AG04449 (cell line): ENCODE measurements at regions not wholly inside any gene's neighbourhood (a gene's known extent, or its start where the extent isn't known, plus 50 kb on each side); places are given as distances from the start of the nearest gene placed in this dataset.

Experiments used
- CTCF ChIA-PET: fragments of 350-600 bp; formaldehyde crosslinking; extraction: SDS; loops from one replicate; lab custom pipeline; 2021; ENCODE audit warnings: antibody characterized with exemption; lab: Yijun Ruan, JAX
- POLR2A ChIA-PET: fragments of 400-600, 350-600 bp; formaldehyde crosslinking; extraction: SDS; loops from one replicate; lab custom pipeline; 2020; ENCODE audit warnings: antibody characterized with exemption, inconsistent platforms; lab: Yijun Ruan, JAX
- DNase-seq: peaks from one replicate; pipeline ENCODE4 v3.0.0-alpha.2; 2010; ENCODE audit warnings: low read depth, low spot score
- H3K4me3 ChIP-seq: 2 replicates; pipeline ENCODE4 v1.5.1; 2011; ENCODE audit warnings: low read depth, mild to moderate bottlenecking, control low read depth, low read length
- TF ChIP-seq, protein P1 (sequence below): IDR thresholded peaks from one replicate; pipeline ENCODE4 v1.5.1; 2011; ENCODE audit warnings: mild to moderate bottlenecking, moderate library complexity, low read length, control low read depth, inconsistent platforms; ENCODE audit not compliant: insufficient read depth; ENCODE audit errors: missing control alignments

DNA sequence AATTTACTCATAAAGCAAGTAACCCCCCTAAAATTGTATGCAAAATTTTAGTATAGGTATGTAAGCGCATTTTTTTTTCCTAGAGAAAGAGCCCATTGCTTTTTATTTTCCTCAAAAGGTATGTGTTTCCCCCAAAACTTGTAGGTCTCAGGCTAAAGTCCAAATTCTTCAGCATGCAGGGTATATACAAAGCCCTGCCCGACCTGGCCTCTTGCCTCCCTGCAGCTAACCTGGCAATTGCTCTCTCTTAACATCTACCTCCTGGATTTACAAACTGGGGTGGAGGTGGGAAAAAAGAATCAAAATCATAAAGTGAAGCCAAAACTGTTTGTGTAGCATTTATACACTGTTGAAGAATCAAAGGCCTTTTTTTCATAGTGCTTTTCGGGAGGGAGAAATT, 107.8 kb downstream of the KCNRG start:
- TF ChIP-seq, protein P1, sequence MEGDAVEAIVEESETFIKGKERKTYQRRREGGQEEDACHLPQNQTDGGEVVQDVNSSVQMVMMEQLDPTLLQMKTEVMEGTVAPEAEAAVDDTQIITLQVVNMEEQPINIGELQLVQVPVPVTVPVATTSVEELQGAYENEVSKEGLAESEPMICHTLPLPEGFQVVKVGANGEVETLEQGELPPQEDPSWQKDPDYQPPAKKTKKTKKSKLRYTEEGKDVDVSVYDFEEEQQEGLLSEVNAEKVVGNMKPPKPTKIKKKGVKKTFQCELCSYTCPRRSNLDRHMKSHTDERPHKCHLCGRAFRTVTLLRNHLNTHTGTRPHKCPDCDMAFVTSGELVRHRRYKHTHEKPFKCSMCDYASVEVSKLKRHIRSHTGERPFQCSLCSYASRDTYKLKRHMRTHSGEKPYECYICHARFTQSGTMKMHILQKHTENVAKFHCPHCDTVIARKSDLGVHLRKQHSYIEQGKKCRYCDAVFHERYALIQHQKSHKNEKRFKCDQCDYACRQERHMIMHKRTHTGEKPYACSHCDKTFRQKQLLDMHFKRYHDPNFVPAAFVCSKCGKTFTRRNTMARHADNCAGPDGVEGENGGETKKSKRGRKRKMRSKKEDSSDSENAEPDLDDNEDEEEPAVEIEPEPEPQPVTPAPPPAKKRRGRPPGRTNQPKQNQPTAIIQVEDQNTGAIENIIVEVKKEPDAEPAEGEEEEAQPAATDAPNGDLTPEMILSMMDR: no peak
- DNase-seq: no peak
- ChIA-PET CTCF (interaction anchor here (0.8 to 1.1 kb wide), 3 partner anchors 10 to 408 kb away, joined by 3 read pairs; no protein-coding TSS in a partner anchor), POLR2A (interaction anchor here (0.6 to 1.7 kb wide), 4 partner anchors 14 to 794 kb away, joined by 3 to 4 read pairs (median 3); no protein-coding TSS in a partner anchor)
- peak overlapping the region; percentile 96 for H3K4me3 ChIP-seq

GRCh38 chr13:50123515-50123861, 108.2 kb downstream of the KCNRG start:
- H3K4me3 ChIP-seq: peak overlapping the region; percentile 96
- CTCF ChIA-PET: interaction anchor here (0.8 to 2.1 kb wide), 4 partner anchors 11 to 408 kb away, joined by 3 to 7 read pairs (median 3); no protein-coding TSS in a partner anchor
- no peak for DNase-seq
- POLR2A ChIA-PET: interaction anchor here (0.6 to 2.1 kb wide), 6 partner anchors 14 to 794 kb away, joined by 3 to 15 read pairs (median 4); no protein-coding TSS in a partner anchor
- TF ChIP-seq, protein P1: no peak

GRCh38 chr13:50123862-50124535, 108.8 kb downstream of the KCNRG start:
- DNase-seq: peak; percentile 87
- TF ChIP-seq, protein P1: peak; percentile 25
- CTCF ChIA-PET: interaction anchor here (0.8 to 2.1 kb wide), 7 partner anchors 10 to 407 kb away, joined by 3 to 7 read pairs (median 3); partner anchors contain the start of gene SPRYD7
- H3K4me3 ChIP-seq: peak overlapping the region; percentile 96
- POLR2A ChIA-PET: interaction anchor here (0.6 to 2.1 kb wide), 10 partner anchors 15 to 793 kb away, joined by 3 to 15 read pairs (median 4); partner anchors contain the start of gene TRIM13

- POLR2A ChIA-PET: interaction anchor here (0.6 to 2.1 kb wide), 12 partner anchors 15 to 787 kb away, joined by 3 to 15 read pairs (median 3); partner anchors contain the start of genes SPRYD7 and TRIM13
Measured at GRCh38 chr13:50124536-50125303, 109.5 kb downstream of the KCNRG start.

DNA sequence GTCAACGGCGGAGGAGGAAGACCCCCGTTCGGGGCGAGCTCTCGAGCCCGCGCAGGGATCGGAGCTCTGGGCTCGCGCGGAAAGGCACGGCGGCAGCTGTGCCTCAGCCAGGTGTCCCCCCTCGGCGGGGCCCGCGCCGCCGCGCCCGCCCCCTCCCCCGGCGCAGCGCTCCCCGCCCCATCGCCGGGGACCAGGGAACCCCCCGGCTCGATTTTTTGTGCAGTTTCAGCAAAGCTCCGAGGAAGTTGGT, 110.0 kb downstream of the KCNRG start:
- no peak for DNase-seq
- ChIA-PET CTCF (interaction anchor here (0.7 to 2.1 kb wide), 7 partner anchors 40 to 786 kb away, joined by 3 to 7 read pairs (median 3); partner anchors contain the start of gene SPRYD7), POLR2A (interaction anchor here (0.6 to 2.1 kb wide), 8 partner anchors 20 to 418 kb away, joined by 3 to 15 read pairs (median 3); partner anchors contain the start of genes SPRYD7 and TRIM13)
- H3K4me3 ChIP-seq: peak overlapping the region; percentile 96
- TF ChIP-seq, protein P1: no peak

More at GRCh38 chr13:50124536-50125303, 109.5 kb downstream of the KCNRG start:
- peak overlapping the region; percentile 96 for H3K4me3 ChIP-seq
- DNase-seq: no peak
- CTCF ChIA-PET: interaction anchor here (0.7 to 2.1 kb wide), 7 partner anchors 40 to 787 kb away, joined by 3 to 7 read pairs (median 3); partner anchors contain the start of gene SPRYD7
- TF ChIP-seq, protein P1: no peak
